Parathyroid adenoma (tissue), 2 donors: ENCODE measurements at regions not wholly inside any gene's neighbourhood (a gene's known extent, or its start where the extent isn't known, plus 50 kb on each side); places are given as distances from the start of the nearest gene placed in this dataset.

Source experiments
- H2AFZ ChIP-seq: fragments of 300-600 bp; sonication (generic); one replicate; pipeline ENCODE4 v1.7.0; 2017; ENCODE audit warnings: antibody characterized with exemption, mild to moderate bottlenecking
- H3K27ac ChIP-seq: fragments of 300-600 bp; sonication (generic); one replicate; pipeline ENCODE4 v1.7.0; 2017
- H3K27me3 ChIP-seq: fragments of 300-600 bp; sonication (generic); one replicate; pipeline ENCODE4 v1.7.0; 2017; ENCODE audit warnings: low read length; ENCODE audit not compliant: control insufficient read depth, insufficient read depth
- H3K36me3 ChIP-seq: fragments of 300-600 bp; sonication (generic); one replicate; pipeline ENCODE4 v1.7.0; 2017; ENCODE audit warnings: low read length; ENCODE audit not compliant: control insufficient read depth, insufficient read depth
- H3K4me1 ChIP-seq: fragments of 300-600 bp; sonication (generic); one replicate; pipeline ENCODE4 v1.7.0; 2017; ENCODE audit warnings: control low read depth
- H3K4me2 ChIP-seq: fragments of 300-600 bp; sonication (generic); one replicate; pipeline ENCODE4 v1.7.0; 2017; ENCODE audit warnings: low read length
- H3K4me3 ChIP-seq: fragments of 300-600 bp; sonication (generic); one replicate; pipeline ENCODE4 v1.7.0; 2017; ENCODE audit warnings: low read depth, low read length
- H3K79me2 ChIP-seq: fragments of 300-600 bp; sonication (generic); one replicate; pipeline ENCODE4 v1.7.0; 2017; ENCODE audit warnings: control low read depth
- H3K9ac ChIP-seq: fragments of 300-600 bp; sonication (generic); one replicate; pipeline ENCODE4 v1.7.0; 2017; ENCODE audit warnings: mild to moderate bottlenecking
- H3K9me3 ChIP-seq: fragments of 300-600 bp; sonication (generic); one replicate; pipeline ENCODE4 v1.7.0; 2017; ENCODE audit warnings: low read length; ENCODE audit not compliant: control insufficient read depth
- CTCF ChIP-seq: fragments of 300-600 bp; sonication (generic); IDR thresholded peaks from one replicate; pipeline ENCODE4 v1.7.0; 2017; ENCODE audit warnings: antibody characterized with exemption, mild to moderate bottlenecking
- donor health status: primary hyperparathyroidism.

- Histone ChIP-seq H3K4me2 (no peak overlapping the region), H3K27ac (no peak overlapping the region), H3K36me3 (no peaks in the 10 kb centered on the region), H3K27me3 (no peaks in the 10 kb centered on the region), H2AFZ (no peak overlapping the region), H3K9me3 (no peaks in the 10 kb centered on the region), H3K9ac (no peak overlapping the region), H3K4me1 (no peaks in the 10 kb centered on the region), H3K79me2 (no peaks in the 10 kb centered on the region), H3K4me3 (no peak overlapping the region)
- TF ChIP-seq CTCF, result no peak
These were observed 63.3 kb upstream of the ARX start for GRCh38 chrX:25079020-25079419.

GRCh38 chrX:25076941-25077500, 61.3 kb upstream of the ARX start:
- Histone ChIP-seq H3K27ac (no peak overlapping the region), H3K9me3 (no peaks in the 10 kb centered on the region), H3K4me3 (no peak overlapping the region), H3K79me2 (no peaks in the 10 kb centered on the region), H3K27me3 (no peaks in the 10 kb centered on the region), H3K9ac (no peak overlapping the region), H2AFZ (no peak overlapping the region), H3K4me1 (no peaks in the 10 kb centered on the region), H3K4me2 (no peak overlapping the region), H3K36me3 (no peaks in the 10 kb centered on the region)
- TF ChIP-seq CTCF, result no peak

GRCh38 chrX:25072247-25072646, 56.5 kb upstream of the ARX start:
- Histone ChIP-seq H3K9me3 (no peaks in the 10 kb centered on the region), H3K27ac (no peak overlapping the region), H3K4me2 (no peak overlapping the region), H2AFZ (no peak overlapping the region), H3K27me3 (no peaks in the 10 kb centered on the region), H3K36me3 (no peaks in the 10 kb centered on the region), H3K4me3 (no peak overlapping the region), H3K4me1 (no peaks in the 10 kb centered on the region), H3K79me2 (no peaks in the 10 kb centered on the region), H3K9ac (no peak overlapping the region)
- no peak for TF ChIP-seq CTCF

GRCh38 chrX:25070038-25070437, 54.3 kb upstream of the ARX start:
- no peak overlapping the region for H3K4me2 ChIP-seq
- H3K79me2 ChIP-seq, result no peaks in the 10 kb centered on the region
- H2AFZ ChIP-seq, result no peak overlapping the region
- TF ChIP-seq CTCF, result no peak
- H3K27me3 ChIP-seq, result no peaks in the 10 kb centered on the region
- no peaks in the 10 kb centered on the region for H3K36me3 ChIP-seq
- H3K4me1 ChIP-seq, result no peaks in the 10 kb centered on the region
- no peak overlapping the region for H3K4me3 ChIP-seq
- no peaks in the 10 kb centered on the region for H3K9me3 ChIP-seq
- no peak overlapping the region for H3K9ac ChIP-seq
- H3K27ac ChIP-seq, result no peak overlapping the region

GRCh38 chrX:25069209-25069608, 53.4 kb upstream of the ARX start:
- Histone ChIP-seq H3K4me1 (no peaks in the 10 kb centered on the region), H2AFZ (no peak overlapping the region), H3K27me3 (no peaks in the 10 kb centered on the region), H3K9me3 (no peaks in the 10 kb centered on the region), H3K9ac (no peak overlapping the region), H3K79me2 (no peaks in the 10 kb centered on the region), H3K4me3 (no peak overlapping the region), H3K4me2 (no peak overlapping the region), H3K27ac (no peak overlapping the region), H3K36me3 (no peaks in the 10 kb centered on the region)
- TF ChIP-seq CTCF, result no peak
